Subcutaneous abdominal adipose tissue (tissue), 5 donors: ENCODE measurements at regions not wholly inside any gene's neighbourhood (a gene's known extent, or its start where the extent isn't known, plus 50 kb on each side); places are given as distances from the start of the nearest gene placed in this dataset.

ENCODE experiments used
- H3K27ac ChIP-seq: one replicate; pipeline ENCODE4 v1.7.0; 2013; ENCODE audit warnings: low read depth, mild to moderate bottlenecking, inconsistent platforms, low read length, moderate library complexity
- H3K27me3 ChIP-seq, 5 donors: one replicate each; pipeline ENCODE4 v1.7.0; 2013; ENCODE audit warnings: low read length in 5 of 5, inconsistent platforms in 1 of 5; ENCODE audit not compliant: control insufficient read depth in 5 of 5, insufficient read depth in 4 of 5
- H3K36me3 ChIP-seq, 5 donors: one replicate each; pipeline ENCODE4 v1.7.0; 2013; ENCODE audit warnings: low read length in 5 of 5; ENCODE audit not compliant: control insufficient read depth in 5 of 5, insufficient read depth in 5 of 5
- H3K4me1 ChIP-seq, 5 donors: one replicate each; pipeline ENCODE4 v1.7.0; 2013; ENCODE audit warnings: low read length in 5 of 5, mild to moderate bottlenecking in 3 of 5, moderate library complexity in 1 of 5; ENCODE audit not compliant: control insufficient read depth in 5 of 5, insufficient read depth in 5 of 5
- H3K4me3 ChIP-seq, 5 donors: one replicate each; pipeline ENCODE4 v1.7.0; 2013; ENCODE audit warnings: low read length in 5 of 5, low read depth in 1 of 5
- H3K9ac ChIP-seq, 5 donors: one replicate each; pipeline ENCODE4 v1.7.0; 2013; ENCODE audit warnings: low read length in 5 of 5, mild to moderate bottlenecking in 4 of 5, moderate library complexity in 3 of 5
- H3K9me3 ChIP-seq, 5 donors: one replicate each; pipeline ENCODE4 v1.7.0; 2013; ENCODE audit warnings: low read length in 5 of 5; ENCODE audit not compliant: control insufficient read depth in 5 of 5
- donor health status: healthy.
- donor health status: healthy.
- donor health status: healthy.
- donor health status: healthy.
- donor health status: healthy.

- Histone ChIP-seq H3K4me3 (no peak overlapping the region), H3K27ac (no peak overlapping the region), H3K36me3 (no peaks in the 10 kb centered on the region), H3K9ac (no peak overlapping the region), H3K4me1 (no peaks in the 10 kb centered on the region), H3K9me3 (no peaks in the 10 kb centered on the region), H3K27me3 (no peaks in the 10 kb centered on the region)
Observed at GRCh38 chr4:96035727-96036126, 195.8 kb downstream of the PDHA2 start.

GRCh38 chr4:96036781-96037180 lies 196.9 kb downstream of the PDHA2 start:
- Histone ChIP-seq H3K27me3 (no peaks in the 10 kb centered on the region), H3K9me3 (no peaks in the 10 kb centered on the region), H3K4me1 (no peaks in the 10 kb centered on the region), H3K27ac (no peak overlapping the region), H3K36me3 (no peaks in the 10 kb centered on the region), H3K9ac (no peak overlapping the region), H3K4me3 (no peak overlapping the region)

- H3K27ac ChIP-seq = no peak overlapping the region
- H3K4me3 ChIP-seq = no peak overlapping the region
Observed at GRCh38 chr4:96037705-96038104, 197.8 kb downstream of the PDHA2 start.

DNA sequence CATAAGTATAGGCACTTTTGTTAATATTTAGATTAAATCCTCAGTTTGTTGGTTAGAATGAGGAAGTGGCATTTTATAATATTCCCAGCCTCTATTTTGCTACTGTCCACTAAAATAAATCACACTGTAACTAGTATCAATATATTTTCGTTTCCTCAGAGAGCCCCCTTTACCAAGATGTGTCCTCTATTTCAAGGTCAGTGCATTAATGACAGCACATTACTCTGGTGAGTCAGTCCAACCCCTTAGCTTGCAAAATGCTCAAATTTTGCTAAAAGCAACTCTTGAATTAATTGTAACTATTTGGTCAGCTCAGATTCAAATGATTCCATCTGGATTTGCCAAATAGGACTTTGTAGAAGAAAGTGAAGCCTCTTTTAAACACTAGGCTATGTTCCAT lies 199.3 kb downstream of the PDHA2 start:
- Histone ChIP-seq H3K9me3 (no peaks in the 10 kb centered on the region), H3K9ac (no peak overlapping the region), H3K27ac (no peak overlapping the region), H3K4me1 (no peaks in the 10 kb centered on the region), H3K27me3 (no peaks in the 10 kb centered on the region), H3K4me3 (no peak overlapping the region), H3K36me3 (no peaks in the 10 kb centered on the region)

More at GRCh38 chr4:96037705-96038104, 197.8 kb downstream of the PDHA2 start:
- Histone ChIP-seq H3K9ac (no peak overlapping the region), H3K9me3 (no peaks in the 10 kb centered on the region), H3K4me1 (no peaks in the 10 kb centered on the region), H3K36me3 (no peaks in the 10 kb centered on the region), H3K27me3 (no peaks in the 10 kb centered on the region)

DNA sequence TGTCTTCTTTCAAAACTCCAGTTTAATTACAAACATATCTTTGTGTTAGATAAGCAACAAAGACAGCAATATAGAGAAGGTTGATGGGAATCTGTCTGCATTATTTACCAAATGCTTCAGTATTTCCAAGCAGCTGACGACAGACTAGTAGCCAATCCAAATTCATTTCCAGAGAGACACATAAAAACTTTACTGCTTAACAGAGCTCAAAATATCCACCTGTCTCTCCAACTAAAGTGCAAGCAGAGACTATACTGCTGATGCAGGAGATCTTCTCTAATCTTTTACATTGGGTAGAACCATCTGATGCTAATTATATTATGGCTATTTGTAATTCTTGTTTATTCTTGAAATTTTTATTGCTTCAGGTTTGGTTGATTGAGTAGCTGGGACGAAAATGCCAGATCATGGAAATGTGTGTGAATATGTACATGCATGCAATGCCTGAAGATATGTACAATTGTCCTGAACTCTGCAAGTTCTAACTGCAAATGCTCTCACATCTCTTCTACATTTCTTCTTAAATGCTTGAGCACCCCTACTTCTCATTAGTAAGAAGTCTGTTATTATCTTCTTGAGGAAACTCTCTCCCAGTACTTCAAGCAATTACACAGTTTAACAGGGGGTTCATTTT lies 200.0 kb downstream of the PDHA2 start:
- Histone ChIP-seq H3K9ac (no peak overlapping the region), H3K36me3 (no peaks in the 10 kb centered on the region), H3K27me3 (no peaks in the 10 kb centered on the region), H3K4me3 (no peak overlapping the region), H3K27ac (no peak overlapping the region), H3K4me1 (no peaks in the 10 kb centered on the region), H3K9me3 (no peaks in the 10 kb centered on the region)

GRCh38 chr4:96044971-96045370 lies 205.1 kb downstream of the PDHA2 start:
- no peaks in the 10 kb centered on the region for H3K27me3 ChIP-seq
- no peaks in the 10 kb centered on the region for H3K4me1 ChIP-seq
- no peak overlapping the region for H3K27ac ChIP-seq
- no peaks in the 10 kb centered on the region for H3K9me3 ChIP-seq
- no peaks in the 10 kb centered on the region for H3K36me3 ChIP-seq
- H3K4me3 ChIP-seq = no peak overlapping the region
- no peak overlapping the region for H3K9ac ChIP-seq

GRCh38 chr4:96052827-96053226 lies 212.9 kb downstream of the PDHA2 start:
- H3K27me3 ChIP-seq = no peaks in the 10 kb centered on the region
- H3K36me3 ChIP-seq = no peaks in the 10 kb centered on the region
- peaks cover 0 to 6% (median 0%) of the 10 kb centered on the region in 5 donors for H3K9me3 ChIP-seq
- H3K9ac ChIP-seq = no peak overlapping the region
- H3K27ac ChIP-seq = no peak overlapping the region
- no peaks in the 10 kb centered on the region for H3K4me1 ChIP-seq
- no peak overlapping the region for H3K4me3 ChIP-seq

GRCh38 chr4:96056346-96056934 lies 216.5 kb downstream of the PDHA2 start:
- H3K4me1 ChIP-seq = no peaks in the 10 kb centered on the region
- H3K27ac ChIP-seq = no peak overlapping the region
- no peaks in the 10 kb centered on the region for H3K27me3 ChIP-seq
- no peak overlapping the region for H3K4me3 ChIP-seq
- no peaks in the 10 kb centered on the region for H3K36me3 ChIP-seq
- peaks cover 0 to 6% (median 0%) of the 10 kb centered on the region in 5 donors for H3K9me3 ChIP-seq
- no peak overlapping the region for H3K9ac ChIP-seq

GRCh38 chr4:96063639-96064038 lies 223.7 kb downstream of the PDHA2 start:
- Histone ChIP-seq H3K27me3 (no peaks in the 10 kb centered on the region), H3K4me1 (no peaks in the 10 kb centered on the region), H3K4me3 (no peak overlapping the region), H3K9me3 (peaks cover 0 to 5% (median 0%) of the 10 kb centered on the region in 5 donors), H3K36me3 (no peaks in the 10 kb centered on the region), H3K9ac (no peak overlapping the region), H3K27ac (no peak overlapping the region)

- Histone ChIP-seq H3K9ac (no peak overlapping the region), H3K4me1 (no peaks in the 10 kb centered on the region), H3K27me3 (no peaks in the 10 kb centered on the region), H3K4me3 (no peak overlapping the region), H3K36me3 (no peaks in the 10 kb centered on the region), H3K27ac (no peak overlapping the region), H3K9me3 (no peaks in the 10 kb centered on the region)
Observed at GRCh38 chr4:96073461-96073860, 233.6 kb downstream of the PDHA2 start.
